ENCODE measurements at regions not wholly inside any gene's neighbourhood (a gene's known extent, or its start where the extent isn't known, plus 50 kb on each side); places are given as distances from the start of the nearest gene placed in this dataset.

- Histone ChIP-seq H3K36me3 (ENCODE audit: low read depth) (no peaks in the 10 kb centered on the region), H4K20me1 (ENCODE audit: insufficient read depth) (no peaks in the 10 kb centered on the region), H3K27ac (no peak overlapping the region), H3K27me3 (ENCODE audit: insufficient read depth, low read depth) (peaks cover 65% of the 10 kb centered on the region), H2AFZ (no peak overlapping the region), H3K9me2 (ENCODE audit: insufficient read depth) (no peaks in the 10 kb centered on the region), H3K4me3 (no peak overlapping the region), H3K9me3 (ENCODE audit: insufficient read depth, low read depth) (no peaks in the 10 kb centered on the region), H3K4me1 (replicated peaks; ENCODE audit: insufficient read depth) (no peaks in the 10 kb centered on the region), H3K4me2 (no peak overlapping the region), H3K79me2 (ENCODE audit: low read depth) (no peaks in the 10 kb centered on the region), H3F3A (ENCODE audit: insufficient read depth, low read depth) (no peaks in the 10 kb centered on the region)
- no TSS peak for BruUV-seq (replicated peaks)
- ChIA-PET POLR2A (ENCODE audit: unreplicated experiment) (no interaction called here), CTCF (no interaction called here)
- DNase-seq = no peak
- TF ChIP-seq CTCF (conservative IDR thresholded peaks at IDR 0.05) (no peak), EZH2 (IDR thresholded peaks at IDR 0.05; ENCODE audit: low read depth) (no peak)
- intact Hi-C loops (cut with micrococcal nuclease; ENCODE audit: unreplicated experiment) = no loop called here
These were observed 50.6 kb upstream of the COG2 start for GRCh38 chr1:230591678-230592077.

- ChIA-PET POLR2A (ENCODE audit: unreplicated experiment) (no interaction called here), CTCF (no interaction called here)
- DNase-seq = no peak
- Histone ChIP-seq H3K27ac (no peak overlapping the region), H3K9me3 (ENCODE audit: insufficient read depth, low read depth) (no peaks in the 10 kb centered on the region), H3K4me2 (no peak overlapping the region), H2AFZ (no peak overlapping the region), H3K79me2 (ENCODE audit: low read depth) (no peaks in the 10 kb centered on the region), H3F3A (ENCODE audit: insufficient read depth, low read depth) (no peaks in the 10 kb centered on the region), H3K4me1 (replicated peaks; ENCODE audit: insufficient read depth) (no peaks in the 10 kb centered on the region), H3K27me3 (ENCODE audit: insufficient read depth, low read depth) (peaks cover 68% of the 10 kb centered on the region), H3K36me3 (ENCODE audit: low read depth) (no peaks in the 10 kb centered on the region), H3K4me3 (no peak overlapping the region), H3K9me2 (ENCODE audit: insufficient read depth) (no peaks in the 10 kb centered on the region), H4K20me1 (ENCODE audit: insufficient read depth) (no peaks in the 10 kb centered on the region)
- BruUV-seq (replicated peaks) = no TSS peak
- intact Hi-C loops (cut with micrococcal nuclease; ENCODE audit: unreplicated experiment) = no loop called here
- TF ChIP-seq EZH2 (IDR thresholded peaks at IDR 0.05; ENCODE audit: low read depth) = no peak
- TF ChIP-seq CTCF (conservative IDR thresholded peaks at IDR 0.05) = no peak
These were observed 52.3 kb upstream of the COG2 start for GRCh38 chr1:230589951-230590350.

GRCh38 chr1:230588323-230588746, 53.9 kb upstream of the COG2 start:
- no peak overlapping the region for H2AFZ ChIP-seq
- no peaks in the 10 kb centered on the region for H3K9me3 ChIP-seq (ENCODE audit: insufficient read depth, low read depth)
- H3K79me2 ChIP-seq (ENCODE audit: low read depth) = no peaks in the 10 kb centered on the region
- no peak overlapping the region for H3K4me3 ChIP-seq
- H4K20me1 ChIP-seq (ENCODE audit: insufficient read depth) = no peaks in the 10 kb centered on the region
- ChIA-PET CTCF (no interaction called here), POLR2A (ENCODE audit: unreplicated experiment) (interaction anchor here (0.7 kb wide), 1 partner anchor 12 kb away, joined by 14 read pairs; no protein-coding TSS in a partner anchor)
- H3K4me2 ChIP-seq = no peak overlapping the region
- TF ChIP-seq CTCF (conservative IDR thresholded peaks at IDR 0.05) (no peak), EZH2 (IDR thresholded peaks at IDR 0.05; ENCODE audit: low read depth) (no peak)
- no TSS peak for BruUV-seq (replicated peaks)
- no peaks in the 10 kb centered on the region for H3K4me1 ChIP-seq (replicated peaks; ENCODE audit: insufficient read depth)
- no peak for DNase-seq
- H3K36me3 ChIP-seq (ENCODE audit: low read depth) = no peaks in the 10 kb centered on the region
- no peak overlapping the region for H3K27ac ChIP-seq
- H3K27me3 ChIP-seq (ENCODE audit: insufficient read depth, low read depth) = peaks cover 78% of the 10 kb centered on the region
- H3K9me2 ChIP-seq (ENCODE audit: insufficient read depth) = no peaks in the 10 kb centered on the region
- intact Hi-C loops (cut with micrococcal nuclease; ENCODE audit: unreplicated experiment) = no loop called here
- H3F3A ChIP-seq (ENCODE audit: insufficient read depth, low read depth) = no peaks in the 10 kb centered on the region
